Stimulated activated memory B cell treated with anti-CD40 and anti-IgM and Interleukin-4, amounts not matched to agents 10 μg/mL and 1 μg/mL and 100 μg/mL, for 72 hours (primary cell): ENCODE measurements at regions not wholly inside any gene's neighbourhood (a gene's known extent, or its start where the extent isn't known, plus 50 kb on each side); places are given as distances from the start of the nearest gene placed in this dataset.

Source experiments
- ATAC-seq: fragments of 150-1000 bp; cut with Tn5 transposase; 2 replicates; pipeline ENCODE4 v1.10.0; 2021
- H3K27ac Mint-ChIP-seq: one replicate; pipeline ENCODE4 v1.8.0; 2022; ENCODE audit warnings: mild to moderate bottlenecking, mixed read lengths
- H3K27me3 Mint-ChIP-seq: one replicate; pipeline ENCODE4 v1.8.0; 2022; ENCODE audit warnings: mixed read lengths
- H3K36me3 Mint-ChIP-seq: one replicate; pipeline ENCODE4 v1.8.0; 2022; ENCODE audit warnings: mixed read lengths
- H3K4me1 Mint-ChIP-seq: one replicate; pipeline ENCODE4 v1.8.0; 2022; ENCODE audit warnings: mixed read lengths
- H3K4me3 Mint-ChIP-seq: one replicate; pipeline ENCODE4 v1.8.0; 2022; ENCODE audit warnings: mild to moderate bottlenecking, moderate library complexity, mixed read lengths
- H3K9me3 Mint-ChIP-seq: one replicate; pipeline ENCODE4 v1.8.0; 2022; ENCODE audit warnings: mixed read lengths

- no peaks in the 10 kb centered on the region for H3K27me3 Mint-ChIP-seq
- H3K36me3 Mint-ChIP-seq, result no peaks in the 10 kb centered on the region
- H3K9me3 Mint-ChIP-seq, result peaks cover 3% of the 10 kb centered on the region
- no peak overlapping the region for H3K4me3 Mint-ChIP-seq
- H3K4me1 Mint-ChIP-seq, result no peaks in the 10 kb centered on the region
- no peak for ATAC-seq
- no peak overlapping the region for H3K27ac Mint-ChIP-seq
Measured at GRCh38 chr13:63425131-63425530, 2009.5 kb upstream of the PCDH20 start.

- no peaks in the 10 kb centered on the region for H3K9me3 Mint-ChIP-seq
- no peaks in the 10 kb centered on the region for H3K36me3 Mint-ChIP-seq
- no peaks in the 10 kb centered on the region for H3K4me1 Mint-ChIP-seq
- no peak overlapping the region for H3K27ac Mint-ChIP-seq
- ATAC-seq, result no peak
- H3K27me3 Mint-ChIP-seq, result no peaks in the 10 kb centered on the region
- H3K4me3 Mint-ChIP-seq, result no peak overlapping the region
Measured at GRCh38 chr13:63421123-63421522, 2005.5 kb upstream of the PCDH20 start.

- Mint-ChIP-seq H3K27me3 (no peaks in the 10 kb centered on the region), H3K4me1 (no peaks in the 10 kb centered on the region), H3K36me3 (no peaks in the 10 kb centered on the region), H3K9me3 (no peaks in the 10 kb centered on the region), H3K4me3 (no peak overlapping the region), H3K27ac (no peak overlapping the region)
- no peak for ATAC-seq
Measured at GRCh38 chr13:63420685-63421084, 2005.0 kb upstream of the PCDH20 start.

GRCh38 chr13:63414247-63414646 lies 1998.6 kb upstream of the PCDH20 start:
- ATAC-seq, result no peak
- no peaks in the 10 kb centered on the region for H3K4me1 Mint-ChIP-seq
- H3K4me3 Mint-ChIP-seq, result no peak overlapping the region
- no peaks in the 10 kb centered on the region for H3K36me3 Mint-ChIP-seq
- H3K27me3 Mint-ChIP-seq, result no peaks in the 10 kb centered on the region
- H3K9me3 Mint-ChIP-seq, result peaks cover 4% of the 10 kb centered on the region
- H3K27ac Mint-ChIP-seq, result no peak overlapping the region

- H3K9me3 Mint-ChIP-seq, result peaks cover 5% of the 10 kb centered on the region
- no peak overlapping the region for H3K4me3 Mint-ChIP-seq
- no peak for ATAC-seq
- no peaks in the 10 kb centered on the region for H3K27me3 Mint-ChIP-seq
- H3K36me3 Mint-ChIP-seq, result no peaks in the 10 kb centered on the region
- no peaks in the 10 kb centered on the region for H3K4me1 Mint-ChIP-seq
- no peak overlapping the region for H3K27ac Mint-ChIP-seq
Measured at GRCh38 chr13:63409791-63410351, 1994.2 kb upstream of the PCDH20 start.

GRCh38 chr13:63408331-63409189 lies 1992.9 kb upstream of the PCDH20 start:
- no peak for ATAC-seq
- no peaks in the 10 kb centered on the region for H3K36me3 Mint-ChIP-seq
- no peak overlapping the region for H3K27ac Mint-ChIP-seq
- no peaks in the 10 kb centered on the region for H3K27me3 Mint-ChIP-seq
- H3K4me1 Mint-ChIP-seq, result no peaks in the 10 kb centered on the region
- H3K4me3 Mint-ChIP-seq, result no peak overlapping the region
- H3K9me3 Mint-ChIP-seq, result peaks cover 5% of the 10 kb centered on the region

- Mint-ChIP-seq H3K4me3 (no peak overlapping the region), H3K4me1 (no peaks in the 10 kb centered on the region), H3K27me3 (no peaks in the 10 kb centered on the region), H3K9me3 (peaks cover 4% of the 10 kb centered on the region), H3K36me3 (no peaks in the 10 kb centered on the region), H3K27ac (no peak overlapping the region)
- ATAC-seq, result no peak
Measured at GRCh38 chr13:63403733-63404132, 1988.1 kb upstream of the PCDH20 start.

GRCh38 chr13:63396746-63397145 lies 1981.1 kb upstream of the PCDH20 start:
- Mint-ChIP-seq H3K27ac (no peak overlapping the region), H3K27me3 (no peaks in the 10 kb centered on the region), H3K9me3 (no peaks in the 10 kb centered on the region), H3K4me3 (no peak overlapping the region), H3K36me3 (no peaks in the 10 kb centered on the region), H3K4me1 (no peaks in the 10 kb centered on the region)
- ATAC-seq, result no peak

GRCh38 chr13:63393112-63393511 lies 1977.5 kb upstream of the PCDH20 start:
- peaks cover 4% of the 10 kb centered on the region for H3K9me3 Mint-ChIP-seq
- H3K27me3 Mint-ChIP-seq, result no peaks in the 10 kb centered on the region
- no peak for ATAC-seq
- H3K4me3 Mint-ChIP-seq, result no peak overlapping the region
- H3K27ac Mint-ChIP-seq, result no peak overlapping the region
- H3K4me1 Mint-ChIP-seq, result no peaks in the 10 kb centered on the region
- H3K36me3 Mint-ChIP-seq, result no peaks in the 10 kb centered on the region

- Mint-ChIP-seq H3K9me3 (peaks cover 4% of the 10 kb centered on the region), H3K27me3 (no peaks in the 10 kb centered on the region), H3K27ac (no peak overlapping the region), H3K4me3 (no peak overlapping the region), H3K4me1 (no peaks in the 10 kb centered on the region), H3K36me3 (no peaks in the 10 kb centered on the region)
- ATAC-seq, result no peak
Measured at GRCh38 chr13:63389756-63390155, 1974.1 kb upstream of the PCDH20 start.

GRCh38 chr13:63381078-63381859 lies 1965.6 kb upstream of the PCDH20 start:
- H3K4me3 Mint-ChIP-seq, result no peak overlapping the region
- peaks cover 7% of the 10 kb centered on the region for H3K9me3 Mint-ChIP-seq
- no peaks in the 10 kb centered on the region for H3K36me3 Mint-ChIP-seq
- no peak for ATAC-seq
- H3K27ac Mint-ChIP-seq, result no peak overlapping the region
- H3K4me1 Mint-ChIP-seq, result no peaks in the 10 kb centered on the region
- H3K27me3 Mint-ChIP-seq, result no peaks in the 10 kb centered on the region

- Mint-ChIP-seq H3K27ac (no peak overlapping the region), H3K27me3 (no peaks in the 10 kb centered on the region), H3K4me3 (no peak overlapping the region), H3K4me1 (no peaks in the 10 kb centered on the region), H3K36me3 (no peaks in the 10 kb centered on the region), H3K9me3 (peaks cover 9% of the 10 kb centered on the region)
- ATAC-seq, result no peak
Measured at GRCh38 chr13:63377986-63378385, 1962.3 kb upstream of the PCDH20 start.

- Mint-ChIP-seq H3K27ac (no peak overlapping the region), H3K9me3 (peaks cover 6% of the 10 kb centered on the region), H3K36me3 (no peaks in the 10 kb centered on the region), H3K27me3 (no peaks in the 10 kb centered on the region), H3K4me1 (no peaks in the 10 kb centered on the region), H3K4me3 (no peak overlapping the region)
- ATAC-seq, result no peak
Measured at GRCh38 chr13:63370101-63370500, 1954.5 kb upstream of the PCDH20 start.

GRCh38 chr13:63367522-63368198 lies 1952.0 kb upstream of the PCDH20 start:
- Mint-ChIP-seq H3K27me3 (no peaks in the 10 kb centered on the region), H3K27ac (no peak overlapping the region), H3K9me3 (peaks cover 6% of the 10 kb centered on the region), H3K4me1 (no peaks in the 10 kb centered on the region), H3K36me3 (no peaks in the 10 kb centered on the region), H3K4me3 (no peak overlapping the region)
- ATAC-seq, result peak; percentile 16

GRCh38 chr13:63364159-63364558 lies 1948.5 kb upstream of the PCDH20 start:
- Mint-ChIP-seq H3K27ac (no peak overlapping the region), H3K36me3 (no peaks in the 10 kb centered on the region), H3K27me3 (no peaks in the 10 kb centered on the region), H3K4me3 (no peak overlapping the region), H3K4me1 (no peaks in the 10 kb centered on the region), H3K9me3 (peaks cover 6% of the 10 kb centered on the region)
- ATAC-seq, result no peak
